SK-MEL-5 (cell line): ENCODE measurements at regions not wholly inside any gene's neighbourhood (a gene's known extent, or its start where the extent isn't known, plus 50 kb on each side); places are given as distances from the start of the nearest gene placed in this dataset.

Experiments used
- DNase-seq: peaks from one replicate; pipeline ENCODE4 v3.0.0-alpha.2; 2016; ENCODE audit warnings: low read depth, low spot score
- in situ Hi-C: cut with HindIII; loops from 2 replicates; pipeline ENCODE4 v1.10.0; 2016; ENCODE audit warnings: low sequenced_read_pairs, high pct_unique_total_duplicates, low pct_unique_long_range_greater_than_20kb

DNA sequence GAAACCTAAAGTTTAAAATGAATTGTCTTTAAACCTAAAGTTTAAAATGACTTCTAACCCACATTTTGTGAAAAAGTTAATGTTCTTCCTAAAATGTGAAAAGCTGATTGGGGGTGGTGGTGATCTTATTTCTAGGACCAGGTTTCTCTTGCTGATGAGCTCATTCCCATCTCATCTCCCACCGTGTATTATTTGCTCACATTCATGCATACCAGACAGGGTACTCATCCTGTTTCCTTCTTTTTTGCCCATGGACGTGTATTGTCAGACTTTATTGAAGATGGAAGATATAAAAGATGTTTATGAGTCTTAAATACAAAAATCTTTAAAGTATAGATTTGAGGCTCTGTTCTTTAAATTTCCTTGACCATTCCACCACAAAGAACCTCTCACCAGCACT, 70.1 kb upstream of the MPHOSPH6 start:
- no peak for DNase-seq
- in situ Hi-C loops: no loop called here

DNA sequence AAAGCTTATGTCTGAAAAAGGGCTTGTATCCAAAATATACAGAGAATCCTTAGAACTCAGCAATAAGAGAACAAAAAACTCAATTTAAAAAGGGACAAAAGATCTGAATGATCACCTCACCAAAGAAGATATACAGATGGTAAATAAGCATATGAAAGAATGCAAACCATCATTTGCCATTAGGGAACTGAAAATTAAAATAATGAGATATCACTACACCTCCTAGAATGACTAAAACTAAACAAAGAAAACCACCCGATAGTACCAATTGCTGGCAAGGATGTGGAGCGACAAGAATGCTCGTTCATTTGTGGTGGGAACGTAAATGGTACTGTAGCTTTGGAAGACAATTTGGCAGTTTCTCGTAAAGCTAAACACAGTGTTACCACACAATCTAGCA, 66.9 kb upstream of the MPHOSPH6 start:
- DNase-seq: no peak
- in situ Hi-C loops: no loop called here

DNA sequence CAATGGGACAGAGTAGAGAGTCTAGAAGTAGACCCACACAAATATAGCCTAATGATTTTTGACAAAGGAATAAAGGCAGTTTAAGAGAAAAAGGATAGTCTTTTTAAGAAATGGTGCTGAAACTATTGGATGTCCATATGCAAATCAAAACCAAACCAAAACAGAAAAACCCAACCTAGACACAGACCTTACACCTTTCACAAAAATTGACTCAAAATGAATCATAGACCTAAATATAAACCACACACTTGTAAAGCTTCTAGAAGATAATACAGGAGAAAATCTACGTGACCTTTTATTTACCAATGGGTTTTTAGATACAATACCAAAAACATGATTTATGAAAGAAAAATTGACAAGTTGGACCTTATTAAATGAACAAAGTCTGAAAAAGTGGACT, 66.4 kb upstream of the MPHOSPH6 start:
- DNase-seq: no peak
- in situ Hi-C loops: no loop called here

DNA sequence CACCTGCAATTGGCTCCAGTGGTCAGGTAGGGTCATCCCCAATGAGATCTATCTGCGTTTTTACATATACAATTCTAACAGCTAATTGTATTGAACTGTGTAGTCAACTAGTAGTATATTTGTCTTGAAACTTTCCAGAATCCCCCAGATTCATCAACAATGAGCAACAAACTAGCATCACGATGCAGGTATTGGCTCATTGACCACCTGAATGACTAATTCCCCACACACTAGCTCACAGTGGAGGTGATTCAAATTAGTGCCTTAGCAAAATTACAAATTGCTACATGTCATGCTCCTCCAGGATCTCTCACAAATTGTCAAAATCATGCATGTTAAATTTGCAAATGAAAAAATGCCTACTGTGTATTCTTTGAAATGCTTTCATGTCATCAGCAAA, 62.8 kb upstream of the MPHOSPH6 start:
- in situ Hi-C loops: no loop called here

DNA sequence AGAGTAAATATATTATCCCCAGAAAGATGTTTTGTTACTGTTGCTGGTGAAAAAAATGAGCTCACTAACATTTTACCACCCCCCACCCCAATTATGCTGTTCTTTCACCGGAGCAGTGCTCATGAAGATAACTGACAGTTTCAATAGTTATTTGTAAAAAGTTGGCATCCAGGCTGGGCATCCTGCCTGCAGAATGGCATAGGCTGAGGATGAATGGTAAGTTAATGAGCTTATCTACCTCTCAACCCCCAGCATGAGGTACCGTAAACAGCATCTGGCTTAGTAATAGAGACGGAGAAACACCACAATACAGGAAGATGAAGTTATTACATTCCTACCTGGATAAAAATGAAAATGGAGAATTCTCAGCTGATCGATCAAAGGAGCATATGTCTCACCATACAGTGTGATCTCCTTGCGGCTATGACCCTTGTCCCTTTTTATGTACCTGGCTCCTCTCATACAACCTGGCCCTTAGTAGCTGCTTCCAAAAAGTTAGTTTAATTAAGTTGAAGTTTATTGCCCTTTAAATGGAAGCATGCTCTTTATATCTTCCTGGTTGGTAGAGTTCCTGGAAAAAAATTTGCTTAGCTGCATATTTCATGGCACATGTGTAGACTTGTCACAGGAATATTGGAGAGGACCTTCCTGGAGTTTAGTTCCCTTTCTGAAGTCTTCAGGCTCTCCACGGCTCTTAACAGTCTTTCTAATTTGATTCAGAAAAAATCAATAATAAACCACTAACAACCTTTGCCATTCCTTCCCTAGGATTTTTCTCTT, 61.2 kb upstream of the MPHOSPH6 start:
- DNase-seq: no peak
- in situ Hi-C loops: no loop called here

More for the DNA sequence above, 62.8 kb upstream of the MPHOSPH6 start:
- no peak for DNase-seq

DNA sequence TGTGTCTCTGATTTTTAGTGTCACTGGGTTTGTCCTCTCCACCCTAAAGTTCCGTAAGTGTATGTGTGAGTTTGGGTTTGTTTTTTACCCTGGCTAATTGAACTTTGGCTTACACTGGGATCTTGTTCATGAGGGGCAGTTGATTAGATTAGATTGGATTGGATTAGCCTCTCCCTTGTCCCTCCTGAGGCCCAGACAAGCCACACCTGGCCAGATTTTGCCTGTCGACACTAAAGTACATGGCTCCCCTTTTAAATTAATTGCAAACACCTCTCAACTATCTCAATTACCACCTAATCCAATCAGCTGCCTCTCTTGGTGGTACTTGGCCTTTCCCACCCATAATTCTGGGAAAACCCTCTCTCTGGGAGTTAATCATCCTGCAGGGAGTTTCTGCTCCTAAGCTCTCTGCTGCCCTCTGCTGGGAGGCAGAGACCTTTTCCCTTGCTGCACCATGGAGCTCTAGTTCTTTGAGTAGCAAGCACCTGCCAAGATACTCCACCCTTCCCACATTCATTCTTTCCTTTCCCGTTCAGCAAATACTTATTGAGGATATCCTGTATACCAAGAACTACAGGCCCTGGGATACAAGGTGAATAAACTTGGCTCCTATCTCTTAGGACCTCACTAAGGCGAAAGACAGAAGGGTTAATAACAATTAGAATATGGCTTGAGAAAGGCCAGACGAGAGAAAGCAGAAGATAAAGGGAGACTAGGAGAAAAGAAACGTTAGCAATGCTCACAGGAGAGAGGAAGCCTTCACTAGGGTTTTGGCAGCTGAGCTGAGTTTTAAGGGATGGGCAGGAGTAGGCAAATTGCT, 60.0 kb upstream of the MPHOSPH6 start:
- in situ Hi-C loops: no loop called here
- peak; percentile 79 for DNase-seq

DNA sequence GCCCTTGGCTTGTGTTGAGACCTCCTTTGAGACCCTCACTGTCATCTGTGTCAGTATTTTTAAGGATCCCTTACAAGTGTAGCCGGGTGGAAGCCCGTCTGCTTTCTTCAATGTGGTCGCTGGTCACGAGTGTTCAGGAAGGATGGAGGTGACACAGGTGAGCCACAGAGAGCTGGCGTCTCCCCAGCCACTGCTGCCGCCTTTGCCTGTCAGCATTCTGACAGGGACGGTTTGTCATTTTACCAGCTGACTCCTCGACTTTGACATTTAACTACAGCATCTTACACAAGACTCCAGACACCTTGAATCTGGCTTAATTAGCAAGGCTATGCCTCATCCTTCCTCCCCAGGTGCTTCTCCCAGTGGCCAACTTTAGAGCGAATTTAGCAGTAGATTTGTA, 56.3 kb upstream of the MPHOSPH6 start:
- in situ Hi-C loops: no loop called here

DNA sequence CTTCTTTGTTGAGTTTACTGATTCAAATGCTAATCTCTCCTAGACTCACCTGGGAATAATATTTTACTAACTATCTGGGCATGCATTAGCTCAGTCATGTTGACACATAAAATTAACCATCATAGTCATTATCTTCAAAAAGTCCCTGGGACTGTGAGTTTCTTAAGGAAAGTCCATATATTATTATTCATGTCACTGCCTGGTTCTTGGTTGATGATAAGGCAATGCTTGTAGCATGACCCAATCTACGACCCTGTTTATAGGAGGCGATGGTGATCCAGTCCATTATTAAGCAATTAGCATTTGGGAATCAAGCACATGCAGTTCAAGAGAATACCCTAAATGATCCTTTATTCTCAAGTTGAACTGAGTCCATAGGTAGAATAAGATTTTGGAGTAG, 54.8 kb upstream of the MPHOSPH6 start:
- in situ Hi-C loops: no loop called here

More for the DNA sequence above, 56.3 kb upstream of the MPHOSPH6 start:
- no peak for DNase-seq

DNA sequence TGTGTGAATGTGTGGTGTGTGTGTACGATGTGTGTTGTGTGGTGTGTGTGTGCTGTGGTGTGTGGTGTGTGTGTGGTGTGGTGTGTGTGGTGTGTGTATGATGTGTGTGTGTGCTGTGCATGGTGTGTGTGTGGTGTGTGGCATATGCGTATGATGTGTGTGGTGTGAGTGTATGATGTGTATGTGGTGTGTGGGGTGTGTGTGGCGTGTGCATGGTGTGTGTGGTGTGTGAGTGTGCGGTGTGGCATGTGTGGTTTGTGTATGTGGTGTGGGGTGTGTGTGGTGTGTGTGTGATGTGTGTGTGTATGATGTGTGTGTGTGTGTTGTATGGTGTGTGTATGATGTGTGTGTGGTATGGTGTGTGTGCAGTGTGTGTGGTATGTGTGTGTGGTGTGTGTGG, 50.5 kb upstream of the MPHOSPH6 start:
- in situ Hi-C loops: no loop called here
- DNase-seq: no peak

More for the DNA sequence above, 54.8 kb upstream of the MPHOSPH6 start:
- DNase-seq: no peak
